HG03108 (cell line): ENCODE measurements at regions not wholly inside any gene's neighbourhood (a gene's known extent, or its start where the extent isn't known, plus 50 kb on each side); places are given as distances from the start of the nearest gene placed in this dataset.
"Not testable (repeated sequence)": the region's sequence is repeated elsewhere in the genome, so short reads cannot be mapped to it uniquely, and the experiment has no call there.

Source experiments
- ATAC-seq: cut with Tn5 transposase; IDR thresholded peaks from one replicate; pipeline ENCODE4 v1.9.1; 2021; ENCODE audit warnings: moderate library complexity; ENCODE audit not compliant: unreplicated experiment

DNA sequence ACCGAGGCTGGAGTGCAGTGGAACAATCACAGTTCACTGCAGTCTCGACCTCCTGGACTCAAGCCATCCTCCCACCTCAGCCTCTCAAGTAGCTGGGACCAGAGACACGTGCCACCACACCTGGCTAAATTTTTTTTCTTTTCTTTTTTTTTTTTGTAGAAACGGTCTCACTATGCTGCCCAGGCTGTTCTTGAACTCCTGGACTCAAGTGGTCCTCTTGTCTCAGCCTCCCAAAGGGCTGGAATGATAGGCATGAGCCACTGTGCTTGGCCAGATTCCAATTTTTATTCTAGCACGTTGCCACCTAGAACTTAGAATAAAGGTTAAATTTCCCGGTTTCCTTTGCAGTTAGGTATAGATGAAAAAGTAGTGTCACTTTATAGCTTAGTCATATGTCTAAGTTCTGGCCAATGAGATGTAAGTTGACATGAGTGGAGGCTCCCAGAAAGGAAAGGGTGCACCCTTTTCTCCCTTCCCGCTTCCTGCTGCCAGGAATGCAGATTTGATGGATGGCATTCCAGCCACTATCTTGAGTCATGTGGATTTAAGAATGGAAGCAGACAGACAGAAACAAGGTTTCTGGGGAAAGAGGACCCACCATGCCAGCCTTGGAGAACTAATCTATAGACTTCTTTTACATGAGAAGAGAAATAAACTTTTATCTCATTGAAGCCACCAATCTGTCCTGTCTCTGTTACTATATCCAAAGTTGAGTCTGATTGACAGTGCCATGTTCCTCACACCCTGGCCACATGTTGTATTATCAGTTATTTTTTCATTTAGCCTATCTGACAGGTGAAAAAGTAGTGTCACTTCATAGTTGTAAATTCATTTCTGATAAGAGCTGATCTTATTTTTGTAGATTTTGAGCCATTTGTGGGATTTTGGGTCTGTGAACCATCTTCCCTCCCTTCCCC is 60.6 kb upstream of the NCOA3 start:
- ATAC-seq = no peak

GRCh38 chr20:47441774-47442150 is 59.9 kb upstream of the NCOA3 start:
- no peak for ATAC-seq

GRCh38 chr20:47443060-47443459 is 58.6 kb upstream of the NCOA3 start:
- ATAC-seq = not testable (repeated sequence)

GRCh38 chr20:47444584-47444983 is 57.1 kb upstream of the NCOA3 start:
- no peak for ATAC-seq

DNA sequence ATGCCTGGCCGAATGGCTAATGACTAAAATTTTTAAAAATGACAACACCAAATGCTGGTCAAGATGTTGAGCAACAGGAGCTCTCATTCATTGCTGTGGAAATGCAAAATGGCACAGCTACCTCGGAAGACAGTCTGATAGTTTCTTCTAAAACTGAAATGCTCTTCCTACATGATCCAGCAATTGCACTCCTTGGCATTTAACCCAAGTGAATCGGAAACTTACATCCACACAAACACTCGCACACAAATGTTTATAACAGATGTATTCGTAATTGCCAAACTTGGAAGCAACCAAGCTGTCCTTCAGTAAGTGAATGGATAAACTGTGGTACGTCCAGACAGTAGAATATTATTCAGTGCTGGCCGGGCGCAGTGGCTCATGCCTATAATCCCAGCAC is 56.4 kb upstream of the NCOA3 start:
- no peak for ATAC-seq

GRCh38 chr20:47447350-47448296 is 54.1 kb upstream of the NCOA3 start:
- ATAC-seq = not testable (repeated sequence)

DNA sequence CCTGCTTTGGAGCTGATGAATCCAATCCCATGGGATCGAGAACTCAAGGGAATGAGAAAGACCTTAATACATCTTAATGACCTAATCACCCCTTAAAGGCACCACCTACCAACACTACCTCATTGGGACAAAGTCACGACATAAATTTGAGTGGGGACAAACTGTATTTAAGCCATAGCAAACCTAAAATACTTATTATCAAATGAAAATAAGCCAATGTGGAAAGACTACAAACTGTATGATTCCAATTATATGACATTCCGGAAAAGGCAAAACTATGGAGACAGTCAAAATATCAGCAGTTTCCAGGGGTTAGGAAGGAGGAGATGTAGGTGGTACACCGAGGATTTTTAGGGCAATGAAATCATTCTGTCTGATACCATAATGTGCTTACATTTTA is 53.3 kb upstream of the NCOA3 start:
- ATAC-seq = no peak

DNA sequence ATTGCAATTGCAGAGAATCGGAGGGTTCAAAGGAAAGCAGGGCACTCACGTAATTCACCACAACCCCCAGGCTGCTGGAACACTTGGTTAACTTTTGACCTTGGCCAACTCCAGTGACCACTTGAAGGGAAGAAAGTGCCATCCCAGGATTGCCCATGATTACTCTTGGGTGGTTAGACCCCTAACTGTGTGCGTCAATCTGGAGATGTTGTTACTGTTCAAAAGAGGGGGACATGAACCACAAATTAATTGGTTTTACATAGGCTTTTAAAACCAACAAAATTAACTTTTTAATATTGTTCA is 50.1 kb upstream of the NCOA3 start:
- no peak for ATAC-seq
